Caco-2 (cell line): ENCODE measurements at regions not wholly inside any gene's neighbourhood (a gene's known extent, or its start where the extent isn't known, plus 50 kb on each side); places are given as distances from the start of the nearest gene placed in this dataset.

Source experiments
- BruUV-seq: library from RNA; stranded (reverse); fragments of 400-500 nt; replicated peaks from 2 replicates; lab custom pipeline; 2021; lab: Mats Ljungman, UMichigan
- CTCF ChIA-PET: fragments of 300-600 bp; sonication (Branson Sonifier 250); formaldehyde crosslinking; loops from one replicate; lab custom pipeline; 2022; ENCODE audit warnings: antibody characterized with exemption; lab: Charles Lee
- POLR2A ChIA-PET: fragments of 300-600 bp; sonication (Branson Sonifier 250); formaldehyde crosslinking; loops from one replicate; lab custom pipeline; 2022; ENCODE audit warnings: antibody characterized with exemption; lab: Charles Lee
- DNase-seq, 2 experiments: peaks; one replicate each; pipeline versions ENCODE4 v3.0.0 to v3.0.0-alpha.2; 2020 to 2022
- H3K27me3 ChIP-seq: replicated peaks from 2 replicates; pipeline ENCODE4 v1.6.0; 2011; ENCODE audit warnings: low read length; ENCODE audit not compliant: control insufficient read depth, insufficient read depth
- H3K36me3 ChIP-seq: 2 replicates; pipeline ENCODE4 v1.5.1; 2011; ENCODE audit warnings: low read length; ENCODE audit not compliant: control insufficient read depth, insufficient read depth
- H3K4me1 ChIP-seq: fragments of 250-450 bp; sonication (Bioruptor Pico); 2 replicates; pipeline ENCODE4 v1.5.1; 2020; ENCODE audit warnings: mild to moderate bottlenecking
- H3K4me3 ChIP-seq: 2 replicates; pipeline ENCODE4 v1.5.1; 2011; ENCODE audit warnings: low read depth, mild to moderate bottlenecking, control low read depth, low read length
- H3K9me3 ChIP-seq: fragments of 250-450 bp; sonication (Bioruptor Pico); 2 replicates; pipeline ENCODE4 v1.5.1; 2020; ENCODE audit warnings: mild to moderate bottlenecking, moderate library complexity
- H3K27ac Mint-ChIP-seq: one replicate; pipeline ENCODE4 v1.8.0; 2022; ENCODE audit warnings: mixed read lengths; ENCODE audit not compliant: unreplicated experiment
- H3K27me3 Mint-ChIP-seq: one replicate; pipeline ENCODE4 v1.8.0; 2022; ENCODE audit warnings: mixed read lengths; ENCODE audit not compliant: insufficient read depth, unreplicated experiment
- H3K36me3 Mint-ChIP-seq: one replicate; pipeline ENCODE4 v1.8.0; 2022; ENCODE audit warnings: mild to moderate bottlenecking, mixed read lengths; ENCODE audit not compliant: insufficient read depth, unreplicated experiment
- H3K4me1 Mint-ChIP-seq: one replicate; pipeline ENCODE4 v1.8.0; 2022; ENCODE audit warnings: low read depth, mixed read lengths; ENCODE audit not compliant: unreplicated experiment
- H3K4me3 Mint-ChIP-seq: one replicate; pipeline ENCODE4 v1.8.0; 2022; ENCODE audit warnings: mild to moderate bottlenecking, moderate library complexity, mixed read lengths; ENCODE audit not compliant: unreplicated experiment
- H3K9me3 Mint-ChIP-seq: one replicate; pipeline ENCODE4 v1.8.0; 2022; ENCODE audit warnings: mixed read lengths; ENCODE audit not compliant: unreplicated experiment
- intact Hi-C: fragments of 100-400 bp; cut with micrococcal nuclease; formaldehyde crosslinking; loops from one replicate; pipeline ENCODE4 v1.10.0; 2022; ENCODE audit not compliant: unreplicated experiment
- TF ChIP-seq, protein P1 (sequence below), 2 experiments: fragments of 200-600 bp in 1 of 2; IDR thresholded peaks; 1 replicate in 1 of 2; 2 replicates in 1 of 2; pipeline versions ENCODE4 v1.5.1 to v1.8.0; 2011 to 2022; ENCODE audit warnings: antibody characterized with exemption in 1 of 2, control low read depth in 1 of 2, inconsistent platforms in 1 of 2, low read depth in 1 of 2, low read length in 1 of 2, mild to moderate bottlenecking in 1 of 2, moderate library complexity in 1 of 2; ENCODE audit not compliant: insufficient read depth in 1 of 2, severe bottlenecking in 1 of 2, unreplicated experiment in 1 of 2

DNA sequence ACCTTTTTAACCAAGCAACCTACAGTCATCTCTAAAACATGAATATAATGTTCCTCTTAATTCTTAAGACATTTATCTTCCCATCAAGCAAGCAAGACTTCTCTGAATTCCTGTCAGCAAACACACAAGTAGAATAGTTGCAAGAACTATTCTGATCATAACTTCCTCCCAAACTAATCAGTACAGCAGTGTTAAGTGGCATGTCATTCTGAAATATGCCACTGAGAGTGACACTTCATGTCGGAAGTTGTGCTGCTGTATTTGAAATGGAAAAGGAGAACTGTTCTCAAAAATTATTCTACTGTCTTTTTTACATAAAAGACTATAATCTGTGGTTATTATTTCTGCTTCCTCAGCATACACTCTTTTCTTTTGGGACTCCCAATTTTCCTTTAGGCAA lies 546.6 kb downstream of the PCDH18 start:
- H3K4me1 Mint-ChIP-seq: no peaks in the 10 kb centered on the region
- no TSS peak for BruUV-seq
- H3K9me3 Mint-ChIP-seq: no peaks in the 10 kb centered on the region
- TF ChIP-seq, protein P1, sequence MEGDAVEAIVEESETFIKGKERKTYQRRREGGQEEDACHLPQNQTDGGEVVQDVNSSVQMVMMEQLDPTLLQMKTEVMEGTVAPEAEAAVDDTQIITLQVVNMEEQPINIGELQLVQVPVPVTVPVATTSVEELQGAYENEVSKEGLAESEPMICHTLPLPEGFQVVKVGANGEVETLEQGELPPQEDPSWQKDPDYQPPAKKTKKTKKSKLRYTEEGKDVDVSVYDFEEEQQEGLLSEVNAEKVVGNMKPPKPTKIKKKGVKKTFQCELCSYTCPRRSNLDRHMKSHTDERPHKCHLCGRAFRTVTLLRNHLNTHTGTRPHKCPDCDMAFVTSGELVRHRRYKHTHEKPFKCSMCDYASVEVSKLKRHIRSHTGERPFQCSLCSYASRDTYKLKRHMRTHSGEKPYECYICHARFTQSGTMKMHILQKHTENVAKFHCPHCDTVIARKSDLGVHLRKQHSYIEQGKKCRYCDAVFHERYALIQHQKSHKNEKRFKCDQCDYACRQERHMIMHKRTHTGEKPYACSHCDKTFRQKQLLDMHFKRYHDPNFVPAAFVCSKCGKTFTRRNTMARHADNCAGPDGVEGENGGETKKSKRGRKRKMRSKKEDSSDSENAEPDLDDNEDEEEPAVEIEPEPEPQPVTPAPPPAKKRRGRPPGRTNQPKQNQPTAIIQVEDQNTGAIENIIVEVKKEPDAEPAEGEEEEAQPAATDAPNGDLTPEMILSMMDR (IDR thresholded peaks at IDR 0.05; ENCODE audit: insufficient read depth in 1 of 2, low read depth in 1 of 2, low read length in 1 of 2, severe bottlenecking in 1 of 2, unreplicated experiment in 1 of 2): no peak
- H3K4me1 ChIP-seq: no peaks in the 10 kb centered on the region
- no peaks in the 10 kb centered on the region for H3K36me3 Mint-ChIP-seq
- POLR2A ChIA-PET: no interaction called here
- H3K4me3 ChIP-seq: no peak overlapping the region
- DNase-seq: no peak
- H3K36me3 ChIP-seq: no peaks in the 10 kb centered on the region
- intact Hi-C loops: no loop called here
- CTCF ChIA-PET: no interaction called here
- no peaks in the 10 kb centered on the region for H3K27me3 Mint-ChIP-seq
- no peaks in the 10 kb centered on the region for H3K9me3 ChIP-seq
- H3K27me3 ChIP-seq: no peaks in the 10 kb centered on the region
- no peak overlapping the region for H3K27ac Mint-ChIP-seq
- H3K4me3 Mint-ChIP-seq: no peak overlapping the region

DNA sequence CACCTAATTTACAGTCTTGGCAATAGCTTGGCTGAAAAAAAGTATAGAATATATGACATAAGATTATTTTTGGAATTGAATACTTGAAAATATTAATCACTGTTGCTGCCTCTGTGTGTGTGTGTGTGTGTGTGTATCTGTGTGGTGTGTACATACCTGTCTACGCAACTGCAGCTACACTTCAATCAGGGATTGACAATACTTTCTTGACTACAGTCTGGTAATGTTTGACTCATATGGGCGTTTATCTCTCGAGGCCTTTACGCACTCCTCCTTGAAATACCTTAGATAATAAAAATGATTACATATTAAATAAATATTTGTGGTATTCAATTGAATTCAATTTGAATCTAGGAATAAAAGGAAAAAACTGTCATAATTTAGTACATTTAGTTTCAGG lies 565.2 kb downstream of the PCDH18 start:
- no peaks in the 10 kb centered on the region for H3K9me3 ChIP-seq
- no peak overlapping the region for H3K4me3 ChIP-seq
- H3K4me1 ChIP-seq: no peaks in the 10 kb centered on the region
- CTCF ChIA-PET: no interaction called here
- no peak for DNase-seq
- BruUV-seq: no TSS peak
- intact Hi-C loops: no loop called here
- POLR2A ChIA-PET: no interaction called here
- Mint-ChIP-seq H3K27ac (no peak overlapping the region), H3K9me3 (no peaks in the 10 kb centered on the region), H3K27me3 (no peaks in the 10 kb centered on the region), H3K36me3 (no peaks in the 10 kb centered on the region), H3K4me1 (no peaks in the 10 kb centered on the region), H3K4me3 (no peak overlapping the region)
- TF ChIP-seq, protein P1 (IDR thresholded peaks at IDR 0.05; ENCODE audit: insufficient read depth in 1 of 2, low read depth in 1 of 2, low read length in 1 of 2, severe bottlenecking in 1 of 2, unreplicated experiment in 1 of 2): no peak
- no peaks in the 10 kb centered on the region for H3K36me3 ChIP-seq
- H3K27me3 ChIP-seq: no peaks in the 10 kb centered on the region

DNA sequence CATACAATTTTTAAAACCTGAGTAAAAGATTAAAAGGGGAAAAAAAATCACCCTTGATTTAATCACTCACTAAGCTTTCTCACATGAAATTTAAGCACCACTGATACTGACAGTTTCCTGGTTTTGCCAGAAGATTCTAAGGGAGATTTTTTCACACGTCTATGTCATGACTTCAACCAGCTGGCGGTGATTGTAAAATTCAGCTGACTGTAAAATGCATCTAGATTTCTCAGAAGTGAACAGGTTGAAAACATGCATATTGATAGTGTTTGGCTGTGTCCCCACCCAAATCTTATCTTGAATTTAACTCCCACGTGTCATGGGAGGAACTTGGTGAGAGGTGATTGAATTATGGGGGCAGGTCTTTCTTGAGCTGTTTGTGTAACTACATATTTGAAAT lies 566.8 kb downstream of the PCDH18 start:
- no peak for DNase-seq
- Mint-ChIP-seq H3K4me3 (no peak overlapping the region), H3K27me3 (no peaks in the 10 kb centered on the region), H3K36me3 (no peaks in the 10 kb centered on the region), H3K4me1 (no peaks in the 10 kb centered on the region), H3K27ac (no peak overlapping the region), H3K9me3 (no peaks in the 10 kb centered on the region)
- BruUV-seq: no TSS peak
- Histone ChIP-seq H3K4me1 (no peaks in the 10 kb centered on the region), H3K36me3 (no peaks in the 10 kb centered on the region), H3K27me3 (no peaks in the 10 kb centered on the region), H3K4me3 (no peak overlapping the region), H3K9me3 (no peaks in the 10 kb centered on the region)
- POLR2A ChIA-PET: no interaction called here
- intact Hi-C loops: no loop called here
- CTCF ChIA-PET: no interaction called here
- TF ChIP-seq, protein P1 (IDR thresholded peaks at IDR 0.05; ENCODE audit: insufficient read depth in 1 of 2, low read depth in 1 of 2, low read length in 1 of 2, severe bottlenecking in 1 of 2, unreplicated experiment in 1 of 2): no peak
